NCI-H748 treated with DMSO at 0.1 percent for 48 hours (cell line): ENCODE measurements at regions not wholly inside any gene's neighbourhood (a gene's known extent, or its start where the extent isn't known, plus 50 kb on each side); places are given as distances from the start of the nearest gene placed in this dataset.
A peak's percentile ranks its signal among the peaks of the same experiment; 100 is the strongest.

Source experiments
- DNase-seq: peaks from one replicate; lab custom pipeline; 2025; lab: John Stamatoyannopoulos, UW

DNA sequence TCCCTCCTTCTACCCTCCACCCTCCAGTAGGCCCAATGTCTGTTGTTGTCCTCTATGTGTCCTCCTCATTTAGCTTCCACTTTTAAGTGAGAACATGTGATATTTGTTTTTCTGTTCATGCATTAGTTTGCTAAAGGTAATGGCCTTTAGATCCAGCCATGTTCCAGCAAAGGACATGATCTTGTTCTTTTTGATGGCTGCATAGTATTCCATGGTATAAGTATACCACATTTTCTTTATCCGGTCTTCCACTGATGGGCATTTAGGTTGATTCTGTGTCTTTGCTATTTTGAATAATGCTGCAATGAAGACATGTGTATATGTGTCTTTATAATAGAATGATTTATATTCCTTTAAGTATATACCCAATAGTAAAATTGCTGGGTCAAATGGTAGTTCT, 232.5 kb upstream of the PRR16 start:
- DNase-seq: no peak

DNA sequence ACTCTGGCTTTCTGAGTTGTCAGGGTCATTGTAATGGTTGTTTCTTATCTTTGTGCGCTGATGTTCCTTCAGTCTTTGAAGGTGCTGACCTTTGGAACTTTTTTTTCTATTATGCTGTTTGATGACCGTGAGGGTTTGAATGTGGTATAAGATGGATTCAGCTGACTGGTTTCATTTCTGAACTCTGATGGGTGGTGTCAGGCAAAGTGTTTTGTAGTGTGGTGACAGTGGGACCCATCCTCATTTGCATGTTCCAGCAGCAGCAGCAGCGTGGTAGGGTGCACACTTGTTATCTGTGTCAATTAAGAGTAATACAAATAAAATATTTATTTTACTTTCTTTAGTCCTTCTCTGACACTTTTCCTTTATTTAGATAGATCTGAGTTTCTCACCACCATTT, 227.7 kb upstream of the PRR16 start:
- no peak for DNase-seq

DNA sequence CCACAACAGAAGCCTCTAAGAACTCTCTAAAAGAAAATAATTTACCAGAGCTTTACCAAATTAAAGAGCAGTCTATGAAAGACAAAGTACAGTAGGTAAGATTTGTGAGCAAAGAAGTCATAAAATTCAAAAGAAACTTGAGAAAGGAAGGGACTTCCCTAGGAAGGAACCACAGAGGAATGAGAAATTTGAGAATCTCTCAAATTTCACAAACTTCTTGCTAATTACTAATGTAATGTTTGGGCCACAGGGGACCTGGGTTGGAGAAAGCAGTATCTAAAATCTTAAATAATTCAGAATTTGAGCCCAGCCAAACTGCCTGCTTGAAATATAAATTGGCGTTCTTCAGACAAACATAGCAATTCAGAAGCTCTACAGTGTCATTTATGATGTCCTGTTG, 225.0 kb upstream of the PRR16 start:
- DNase-seq: no peak

DNA sequence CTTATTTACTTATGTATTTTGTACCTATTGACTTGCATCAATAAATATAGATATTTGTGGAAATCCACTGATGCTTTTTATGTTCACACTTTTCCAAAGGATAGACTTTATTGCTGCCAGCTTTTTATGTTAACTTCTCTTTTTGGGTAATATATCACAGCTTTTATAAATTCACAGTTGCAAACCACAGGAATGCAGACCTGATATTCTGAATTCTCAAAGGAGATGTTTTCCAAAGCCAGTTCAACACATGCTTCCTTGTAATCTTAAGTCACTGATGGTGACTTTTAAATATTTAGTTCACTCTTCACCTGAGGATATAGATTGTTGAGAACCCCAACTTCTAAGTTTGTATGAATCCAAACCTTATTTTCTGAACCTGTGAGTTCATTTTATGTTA, 223.4 kb upstream of the PRR16 start:
- DNase-seq: no peak

DNA sequence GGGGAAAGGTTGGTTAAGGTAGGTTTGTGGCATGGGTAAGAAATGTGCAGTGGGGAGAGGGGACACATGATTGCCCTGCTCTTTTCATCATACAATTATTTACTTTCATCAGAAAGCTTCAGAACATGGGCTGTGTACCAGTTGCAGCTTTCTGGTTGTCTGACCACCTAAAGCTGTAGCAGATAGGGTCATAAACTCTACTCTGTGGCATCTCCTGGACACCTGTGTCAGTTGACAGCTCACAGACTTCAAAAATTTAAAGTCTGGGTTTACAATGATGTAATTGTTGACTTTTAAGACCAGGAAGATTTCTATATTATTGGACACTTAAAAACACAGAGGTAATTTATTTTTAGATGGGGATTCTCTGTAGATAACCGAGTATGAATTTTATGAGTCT, 222.7 kb upstream of the PRR16 start:
- DNase-seq: no peak

DNA sequence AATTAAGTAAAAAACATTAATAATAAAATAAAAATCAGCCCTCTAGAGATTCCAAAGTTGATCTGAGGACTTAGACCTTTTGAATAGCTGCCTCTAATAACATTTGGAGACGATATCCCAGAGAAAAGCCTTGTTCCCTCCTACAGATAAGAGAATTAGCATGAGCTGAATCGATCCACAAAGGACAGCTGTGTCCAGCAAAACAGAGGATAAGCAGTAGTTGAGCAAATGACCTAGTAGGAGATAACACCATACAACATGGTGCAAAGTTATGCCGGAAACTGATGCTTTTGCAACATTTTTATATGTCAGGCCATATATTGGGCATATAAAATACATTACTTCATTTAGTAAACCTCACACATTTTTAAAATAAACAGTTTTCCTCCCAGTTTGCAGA, 212.2 kb upstream of the PRR16 start:
- no peak for DNase-seq

DNA sequence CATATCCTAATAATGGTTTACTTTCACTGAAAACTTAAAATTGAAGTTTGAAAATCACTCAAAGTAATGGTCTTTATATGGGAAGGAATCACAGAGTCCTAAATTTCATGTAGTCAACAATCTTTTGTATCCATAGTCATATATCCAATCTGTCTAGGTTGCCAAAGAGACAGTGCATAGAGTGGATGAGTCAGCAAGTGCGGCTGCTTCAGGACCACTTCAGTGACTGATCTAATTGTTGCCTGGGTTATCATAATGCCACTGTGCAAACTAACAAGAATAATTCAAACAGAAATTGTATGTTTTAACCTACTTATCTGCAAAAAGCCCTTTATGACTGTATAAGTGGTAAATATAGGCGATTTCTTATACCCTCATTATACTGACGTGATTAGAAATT, 211.3 kb upstream of the PRR16 start:
- peak; percentile 12 for DNase-seq

DNA sequence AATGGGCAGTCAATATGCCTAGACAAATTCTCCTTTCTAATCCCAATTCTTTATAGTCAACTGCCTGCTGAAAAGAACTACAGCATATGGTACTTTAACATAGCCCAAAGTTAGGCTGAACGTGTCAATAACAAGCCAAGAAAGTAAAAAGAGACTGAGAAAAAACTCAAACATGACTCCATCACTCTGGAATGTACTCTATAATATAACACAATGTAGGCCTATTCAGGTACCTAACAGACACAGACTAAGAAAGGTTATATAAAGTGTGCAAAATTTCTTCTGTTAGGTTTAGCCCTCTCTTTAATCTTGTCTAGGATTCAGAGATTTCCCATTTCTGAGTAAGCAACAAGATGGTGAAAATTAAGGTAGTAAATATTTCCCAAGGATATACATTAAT, 209.7 kb upstream of the PRR16 start:
- no peak for DNase-seq

DNA sequence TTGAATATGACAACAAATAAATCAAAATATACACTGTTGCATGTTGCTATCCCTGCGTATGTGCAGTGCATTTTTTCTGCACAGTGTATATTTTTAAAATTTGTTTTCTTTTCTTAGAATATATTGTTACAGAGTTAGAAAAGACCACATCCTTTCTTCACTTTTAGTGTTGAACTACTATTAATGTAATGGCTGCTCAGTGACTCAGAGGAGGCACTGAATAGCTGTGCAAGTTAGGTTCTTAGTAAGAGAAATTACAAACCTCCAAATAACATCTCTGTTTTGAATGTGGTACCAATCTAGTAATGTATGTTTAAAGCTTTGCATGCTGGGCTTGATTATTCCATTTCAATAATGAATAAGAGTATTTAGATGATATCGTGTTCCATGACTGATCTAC, 208.9 kb upstream of the PRR16 start:
- no peak for DNase-seq

DNA sequence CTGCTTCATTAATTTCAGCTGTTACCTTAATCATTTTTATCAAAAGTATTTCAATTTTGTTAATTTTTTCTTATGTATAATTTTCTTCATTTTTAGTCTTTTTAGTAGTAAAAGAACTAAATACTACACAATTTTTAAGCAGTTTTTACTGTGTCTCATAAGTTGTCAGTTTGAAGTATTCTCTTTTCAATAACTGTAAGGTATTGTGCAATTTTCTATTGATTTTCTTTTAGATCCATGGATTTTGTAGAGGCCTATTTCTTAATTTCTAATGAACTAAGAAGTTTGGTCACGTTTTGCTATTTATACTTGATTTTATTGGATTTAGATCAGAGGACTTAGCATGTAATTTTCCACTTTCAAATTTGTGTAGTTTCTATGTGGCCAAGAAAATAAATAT, 207.7 kb upstream of the PRR16 start:
- no peak for DNase-seq

DNA sequence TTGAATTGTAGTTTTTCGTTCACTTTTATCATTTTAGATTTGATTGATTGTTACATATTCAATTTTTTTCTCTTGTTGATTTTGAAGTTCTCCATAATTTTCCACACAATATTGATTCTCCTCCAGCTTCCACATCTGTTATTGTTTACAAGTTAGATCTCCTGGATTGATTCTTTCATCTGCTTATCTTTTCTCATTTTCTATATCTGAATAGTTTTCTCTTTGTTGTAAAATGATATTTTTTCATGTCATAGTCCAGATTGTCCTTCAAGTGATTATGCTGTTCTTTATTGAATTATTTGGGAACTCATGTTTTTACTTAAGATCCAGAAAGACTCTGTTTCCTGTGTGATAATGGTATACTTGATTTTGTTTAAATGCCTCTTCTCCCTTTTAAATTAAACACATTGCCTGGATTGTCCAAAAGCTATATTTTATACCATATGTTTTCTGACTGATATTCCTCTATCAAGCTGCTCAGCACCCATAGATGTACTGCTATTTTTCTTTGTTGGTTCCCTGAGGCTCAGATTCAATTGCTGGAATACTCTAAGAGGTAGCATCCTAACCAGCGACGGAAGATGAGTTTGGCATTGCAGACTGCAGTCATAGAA, 206.6 kb upstream of the PRR16 start:
- DNase-seq: no peak

DNA sequence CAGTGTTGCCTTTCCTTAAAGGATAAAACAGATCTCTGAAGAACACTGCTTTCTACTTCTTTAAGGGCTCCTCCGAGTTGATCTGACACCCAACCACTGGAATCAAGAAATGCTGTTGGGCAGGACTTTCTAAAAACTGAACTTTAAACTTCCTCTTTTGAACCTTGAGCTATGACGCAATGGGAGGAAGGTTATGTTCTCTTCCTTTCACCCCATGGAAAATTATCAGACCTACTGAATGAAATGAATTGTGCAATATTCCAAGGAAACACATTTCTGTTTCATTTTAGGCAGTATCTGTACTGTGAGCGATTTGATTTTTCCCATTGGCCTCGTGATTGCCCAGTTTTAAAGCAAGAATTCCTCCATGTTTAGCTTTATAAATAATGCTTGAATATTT, 206.0 kb upstream of the PRR16 start:
- DNase-seq: no peak

DNA sequence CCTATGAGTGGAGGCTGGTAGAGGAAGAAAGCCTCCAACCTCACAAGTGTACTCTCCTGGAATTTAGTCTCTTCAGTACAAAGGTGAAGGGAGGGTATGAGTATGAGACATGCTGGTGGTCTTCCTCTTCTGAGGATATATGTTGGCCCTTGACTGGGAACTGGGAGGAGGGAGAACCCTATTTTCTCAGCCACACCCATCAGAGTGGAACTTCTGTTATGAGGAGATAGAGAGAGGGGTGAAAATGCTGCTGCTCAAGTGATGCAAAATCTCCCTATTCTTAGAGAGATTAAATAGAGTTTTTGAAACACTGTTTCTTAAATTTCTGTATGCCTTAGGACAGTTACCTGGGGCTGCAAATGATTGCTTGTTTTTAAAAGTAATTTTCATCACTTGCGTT, 203.4 kb upstream of the PRR16 start:
- no peak for DNase-seq

DNA sequence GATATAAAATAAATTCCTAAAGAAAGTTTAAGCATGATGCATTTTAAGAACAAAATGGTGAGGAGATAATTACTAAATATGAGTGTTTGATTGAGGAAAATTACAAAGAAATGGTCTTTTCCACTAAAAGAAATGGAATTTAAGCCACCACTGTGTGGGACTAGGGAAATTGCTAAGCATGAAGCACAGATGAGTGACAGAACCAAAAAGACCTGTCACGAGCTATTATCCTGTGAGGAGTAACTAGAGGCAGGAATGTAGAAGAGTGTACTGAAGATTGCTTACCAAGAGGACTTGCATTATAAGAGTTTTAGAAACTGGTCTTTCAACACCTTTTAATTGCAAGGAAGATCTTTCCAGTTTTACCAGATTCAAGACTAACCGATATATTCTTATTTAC, 193.6 kb upstream of the PRR16 start:
- no peak for DNase-seq

DNA sequence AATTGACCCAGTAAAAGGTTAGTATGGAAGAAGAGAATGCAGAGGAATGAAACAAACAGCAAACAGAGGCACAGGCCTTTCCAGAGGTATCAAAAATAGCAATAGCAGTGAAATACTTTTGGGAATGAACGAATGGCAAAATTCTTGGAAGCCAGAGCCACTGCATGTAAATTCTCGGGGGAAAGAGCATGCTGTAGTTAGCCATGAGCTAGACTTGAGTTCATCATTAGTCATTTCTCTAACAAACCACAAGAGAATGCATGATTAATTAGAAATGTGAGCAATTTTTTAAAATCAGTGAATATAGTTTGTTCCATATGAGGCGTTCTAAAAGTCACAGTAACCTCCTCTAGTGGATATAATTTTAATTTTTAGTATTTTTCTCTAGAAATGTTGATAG, 170.3 kb upstream of the PRR16 start:
- DNase-seq: no peak

DNA sequence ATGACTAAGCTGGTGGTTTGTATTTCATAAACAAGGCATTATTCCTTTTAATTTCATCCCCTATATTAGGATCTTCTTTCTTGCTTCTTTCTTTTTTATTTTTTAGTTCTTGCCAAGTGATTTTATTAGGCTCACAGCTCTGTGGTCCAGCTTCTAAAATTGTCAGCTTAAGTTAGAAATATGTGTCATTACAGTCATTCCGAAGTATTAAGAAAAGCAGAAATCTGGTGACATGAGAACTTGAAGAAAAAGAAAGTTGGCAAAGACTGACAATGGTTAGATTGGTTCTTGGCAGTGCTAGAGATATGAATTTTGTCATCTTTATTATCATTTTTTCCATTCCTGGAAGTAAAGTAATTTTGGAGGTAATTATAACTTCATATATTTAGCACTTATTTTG, 166.5 kb upstream of the PRR16 start:
- DNase-seq: no peak

DNA sequence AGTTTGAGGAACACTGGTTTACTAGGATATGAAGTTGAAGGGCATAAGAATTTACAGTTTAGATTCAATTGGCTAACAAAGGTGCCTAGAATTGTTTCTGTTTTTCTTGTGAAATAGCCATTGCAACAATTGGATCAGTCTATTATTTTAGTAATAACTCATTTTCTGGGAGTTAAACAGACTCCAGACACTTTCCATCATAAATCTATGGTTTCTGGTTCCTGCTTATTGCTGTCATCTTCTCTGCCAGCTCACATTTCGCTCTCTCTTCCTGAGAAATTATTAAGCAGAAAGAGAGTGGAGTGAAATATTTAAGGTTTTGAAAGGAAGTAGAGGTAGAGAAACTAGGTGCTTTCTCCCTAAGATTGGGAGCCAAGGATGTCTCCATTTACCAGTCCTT, 165.1 kb upstream of the PRR16 start:
- no peak for DNase-seq

DNA sequence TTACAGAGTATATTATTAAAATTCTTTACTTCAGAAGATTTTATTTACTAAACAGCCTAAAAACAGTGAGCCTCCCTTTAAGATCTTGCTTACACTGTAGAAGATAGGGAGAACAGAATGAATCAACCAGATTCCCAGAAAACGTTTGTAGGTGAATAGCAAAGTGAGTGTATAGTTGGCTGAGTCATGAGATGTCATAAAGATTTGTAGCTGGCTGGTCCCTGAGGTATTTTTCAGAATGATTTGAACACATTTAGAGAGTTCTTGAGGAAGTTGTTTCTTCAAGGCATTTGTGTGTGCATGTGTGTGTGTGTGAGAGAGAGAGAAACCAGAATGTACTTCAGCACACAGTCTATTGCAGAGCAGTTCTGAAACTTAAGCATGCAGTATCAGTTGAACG, 159.4 kb upstream of the PRR16 start:
- DNase-seq: no peak

DNA sequence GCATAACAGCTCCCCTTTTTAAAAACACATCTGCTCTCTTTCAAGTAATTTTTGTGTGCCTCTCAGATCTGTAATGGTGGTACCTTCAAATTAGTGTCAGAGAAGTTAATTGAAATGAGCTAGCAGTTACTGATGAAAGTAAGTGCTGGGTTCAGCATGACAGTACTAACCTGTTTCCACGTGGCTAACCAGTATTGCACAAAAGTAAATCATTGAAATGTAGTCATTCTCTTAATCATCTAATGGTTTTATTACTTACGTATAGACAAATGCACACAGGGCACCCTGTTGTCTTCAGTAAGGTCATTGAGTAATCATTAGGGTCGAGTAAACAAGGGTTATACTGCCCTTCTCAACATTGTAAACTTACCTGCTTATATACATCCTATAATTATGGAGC, 157.8 kb upstream of the PRR16 start:
- DNase-seq: no peak

DNA sequence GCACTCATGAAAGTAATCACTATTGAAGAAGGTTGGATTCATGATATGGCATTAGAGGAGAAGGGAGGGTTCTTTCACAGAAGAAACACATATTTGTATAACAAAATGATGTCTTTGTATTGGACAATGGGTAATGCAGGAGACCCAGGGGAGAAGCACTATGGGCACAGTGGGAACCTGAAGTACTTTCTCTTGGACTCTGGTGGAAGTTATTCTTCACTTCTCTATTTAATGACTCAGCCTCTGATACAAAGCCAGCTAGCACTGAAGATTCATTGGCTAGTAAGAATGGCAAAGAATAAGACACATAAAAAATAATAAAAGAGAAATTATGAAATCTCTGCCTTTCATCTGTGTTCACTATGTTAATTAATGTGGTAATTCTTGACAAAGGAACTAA, 149.9 kb upstream of the PRR16 start:
- DNase-seq: no peak

DNA sequence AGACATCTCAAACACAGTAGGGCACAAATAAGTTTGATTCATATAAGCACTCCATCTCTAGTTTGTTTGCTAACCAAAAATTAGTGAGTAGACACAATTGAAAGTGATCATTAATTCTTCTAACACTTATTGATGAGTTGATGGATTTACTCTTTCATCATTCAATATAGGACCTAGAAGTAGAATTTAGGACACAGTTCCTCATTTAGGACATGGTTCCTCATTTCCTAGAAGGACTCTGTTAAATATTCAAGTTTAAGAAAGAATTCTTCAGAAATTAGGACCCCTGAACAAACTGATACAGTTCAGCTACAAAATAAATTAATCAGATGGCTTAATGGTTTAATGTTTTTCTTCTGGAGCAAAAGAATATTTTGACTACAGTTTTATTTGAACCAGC, 143.5 kb upstream of the PRR16 start:
- no peak for DNase-seq

DNA sequence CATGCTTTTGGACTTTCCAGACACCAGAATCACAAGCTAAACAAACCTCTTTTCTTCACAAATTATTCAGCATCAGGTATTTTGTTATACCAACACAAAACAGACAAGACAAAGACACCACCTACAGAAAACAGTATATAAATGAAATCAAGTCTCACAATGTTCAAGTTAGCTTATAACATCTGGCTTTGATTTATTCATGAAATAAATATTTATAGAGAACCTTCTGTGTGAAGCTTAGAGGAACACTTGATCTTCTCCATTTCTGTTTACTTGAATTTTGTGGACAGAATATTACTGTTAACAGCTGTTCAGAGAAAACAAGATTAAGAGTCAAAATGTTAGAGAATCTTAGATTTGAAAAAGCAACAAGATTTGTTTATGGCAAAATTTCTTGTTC, 137.4 kb upstream of the PRR16 start:
- DNase-seq: no peak

DNA sequence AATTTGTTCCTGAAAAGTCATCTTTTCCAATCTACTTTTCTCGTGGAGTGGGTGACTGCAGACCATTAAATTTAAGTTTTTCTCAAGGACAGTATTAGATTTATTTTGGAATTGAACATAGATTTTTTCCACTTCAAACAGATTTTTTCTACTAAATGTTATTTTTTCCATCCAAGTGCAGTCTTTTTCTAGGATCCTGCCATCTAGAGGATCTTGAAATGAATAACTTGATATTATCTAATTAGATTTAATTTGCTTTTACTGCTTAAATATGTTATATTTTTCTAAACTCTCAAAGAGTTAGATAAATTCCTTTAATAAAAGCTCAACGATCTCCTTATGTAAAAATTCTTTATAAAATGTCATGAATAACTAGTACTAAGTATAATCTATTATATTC, 136.9 kb upstream of the PRR16 start:
- no peak for DNase-seq

DNA sequence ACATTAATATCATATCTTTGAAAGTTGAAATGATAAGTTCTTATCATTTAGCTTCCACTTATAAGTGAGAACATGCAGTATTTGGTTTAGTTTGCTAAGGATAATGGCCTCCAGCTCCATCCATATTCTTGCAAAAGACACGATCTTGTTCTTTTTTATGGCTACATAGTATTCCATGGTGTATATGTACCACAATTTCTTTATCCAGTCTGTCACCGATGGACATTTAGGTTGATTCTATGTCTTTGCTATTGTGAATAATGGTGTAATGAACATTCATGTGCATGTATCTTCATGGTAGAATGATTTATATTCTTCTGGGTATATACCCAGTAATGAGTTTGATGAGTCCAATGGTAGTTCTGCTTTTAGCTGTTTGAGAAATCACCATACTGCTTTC, 135.0 kb upstream of the PRR16 start:
- DNase-seq: no peak

DNA sequence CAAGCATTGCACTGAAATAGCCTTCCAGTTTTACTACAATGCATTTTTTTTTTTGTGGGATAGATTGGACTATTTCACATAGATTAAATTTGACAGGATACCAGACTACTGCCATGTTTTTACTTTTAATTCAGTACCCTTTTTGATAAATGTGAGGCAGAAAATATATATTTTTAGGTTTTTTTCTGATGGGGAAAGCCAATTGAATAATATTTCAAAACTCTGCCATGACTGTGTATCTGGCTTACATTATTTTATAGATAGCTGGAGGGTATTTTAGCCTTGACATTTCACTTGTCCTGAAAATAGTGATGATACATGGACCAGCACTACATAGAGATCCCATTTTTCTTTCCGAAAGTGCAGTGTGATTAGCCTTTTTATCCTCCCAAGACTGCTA, 133.5 kb upstream of the PRR16 start:
- no peak for DNase-seq
